MM.1S (cell line): ENCODE measurements at regions not wholly inside any gene's neighbourhood (a gene's known extent, or its start where the extent isn't known, plus 50 kb on each side); places are given as distances from the start of the nearest gene placed in this dataset.

ENCODE experiments used
- DNase-seq: peaks from one replicate; pipeline ENCODE4 v3.0.0-alpha.2; 2015
- H2AFZ ChIP-seq: fragments of 300-600 bp; sonication (generic); 2 replicates; pipeline ENCODE4 v1.6.0; 2016; ENCODE audit warnings: antibody characterized with exemption, low read length
- H3F3A ChIP-seq: fragments of 300-600 bp; sonication (generic); 2 replicates; pipeline ENCODE4 v1.6.1; 2016; ENCODE audit warnings: mild to moderate bottlenecking, antibody characterized with exemption, low read length, moderate library complexity, mixed read lengths; ENCODE audit not compliant: insufficient read depth
- H3K27ac ChIP-seq: fragments of 300-600 bp; sonication (generic); 2 replicates; pipeline ENCODE4 v1.5.1; 2016; ENCODE audit warnings: mild to moderate bottlenecking, low read length
- H3K27me3 ChIP-seq: fragments of 300-600 bp; sonication (generic); replicated peaks from 2 replicates; pipeline ENCODE4 v1.6.0; 2016; ENCODE audit warnings: low read length; ENCODE audit not compliant: insufficient read depth
- H3K36me3 ChIP-seq: fragments of 300-600 bp; sonication (generic); replicated peaks from 2 replicates; pipeline ENCODE4 v1.6.1; 2016; ENCODE audit warnings: mild to moderate bottlenecking, low read length, mixed read lengths; ENCODE audit not compliant: insufficient read depth
- H3K4me1 ChIP-seq: fragments of 300-600 bp; sonication (generic); 2 replicates; pipeline ENCODE4 v1.6.1; 2016; ENCODE audit warnings: low read length, mixed read lengths
- H3K4me2 ChIP-seq: fragments of 300-600 bp; sonication (generic); 2 replicates; pipeline ENCODE4 v1.6.0; 2016; ENCODE audit warnings: low read depth, low read length
- H3K4me3 ChIP-seq: fragments of 300-600 bp; sonication (generic); 2 replicates; pipeline ENCODE4 v1.5.1; 2016; ENCODE audit warnings: low read length, mixed read lengths
- H3K79me2 ChIP-seq: fragments of 300-600 bp; sonication (generic); 2 replicates; pipeline ENCODE4 v1.6.1; 2016; ENCODE audit warnings: mixed run types, low read length, mixed read lengths
- H3K9ac ChIP-seq: fragments of 300-600 bp; sonication (generic); 2 replicates; pipeline ENCODE4 v1.6.1; 2016; ENCODE audit warnings: low read length, mixed read lengths
- H3K9me2 ChIP-seq: fragments of 300-600 bp; sonication (generic); replicated peaks from 2 replicates; pipeline ENCODE4 v1.6.1; 2016; ENCODE audit warnings: mild to moderate bottlenecking, low read length, mixed read lengths; ENCODE audit not compliant: insufficient read depth
- H3K9me3 ChIP-seq: fragments of 300-600 bp; sonication (generic); replicated peaks from 2 replicates; pipeline ENCODE4 v1.6.1; 2016; ENCODE audit warnings: mild to moderate bottlenecking, low read length, mixed read lengths; ENCODE audit not compliant: insufficient read depth
- H4K20me1 ChIP-seq: fragments of 300-600 bp; sonication (generic); 2 replicates; pipeline ENCODE4 v1.6.1; 2016; ENCODE audit warnings: mild to moderate bottlenecking, low read length, moderate library complexity, mixed read lengths; ENCODE audit not compliant: insufficient read depth
- EZH2 ChIP-seq: fragments of 300-600 bp; sonication (generic); optimal IDR thresholded peaks from 2 replicates; pipeline ENCODE3; 2017; ENCODE audit warnings: low read depth, mild to moderate bottlenecking, antibody characterized with exemption, low read length, mixed read lengths
- EZH2phosphoT487 ChIP-seq: fragments of 300-600 bp; sonication (generic); IDR thresholded peaks from 2 replicates; pipeline ENCODE4 v1.6.1; 2018; ENCODE audit warnings: antibody characterized with exemption, low read length
- TF ChIP-seq, protein P1 (sequence below): fragments of 300-600 bp; sonication (generic); IDR thresholded peaks from 2 replicates; pipeline ENCODE4 v1.5.1; 2016; ENCODE audit warnings: antibody characterized with exemption, low read length, mixed read lengths

GRCh38 chr2:145090841-145091761 lies 571.2 kb upstream of the ZEB2 start:
- Histone ChIP-seq H3K4me2 (no peak overlapping the region), H3K27ac (no peak overlapping the region), H3F3A (no peaks in the 10 kb centered on the region), H2AFZ (no peak overlapping the region), H3K9me2 (no peaks in the 10 kb centered on the region), H4K20me1 (no peaks in the 10 kb centered on the region), H3K4me3 (no peak overlapping the region), H3K27me3 (no peaks in the 10 kb centered on the region), H3K4me1 (no peaks in the 10 kb centered on the region), H3K36me3 (no peaks in the 10 kb centered on the region), H3K79me2 (no peaks in the 10 kb centered on the region), H3K9ac (no peak overlapping the region), H3K9me3 (no peaks in the 10 kb centered on the region)
- no peak for DNase-seq
- no peak for TF ChIP-seq EZH2phosphoT487
- TF ChIP-seq, protein P1, sequence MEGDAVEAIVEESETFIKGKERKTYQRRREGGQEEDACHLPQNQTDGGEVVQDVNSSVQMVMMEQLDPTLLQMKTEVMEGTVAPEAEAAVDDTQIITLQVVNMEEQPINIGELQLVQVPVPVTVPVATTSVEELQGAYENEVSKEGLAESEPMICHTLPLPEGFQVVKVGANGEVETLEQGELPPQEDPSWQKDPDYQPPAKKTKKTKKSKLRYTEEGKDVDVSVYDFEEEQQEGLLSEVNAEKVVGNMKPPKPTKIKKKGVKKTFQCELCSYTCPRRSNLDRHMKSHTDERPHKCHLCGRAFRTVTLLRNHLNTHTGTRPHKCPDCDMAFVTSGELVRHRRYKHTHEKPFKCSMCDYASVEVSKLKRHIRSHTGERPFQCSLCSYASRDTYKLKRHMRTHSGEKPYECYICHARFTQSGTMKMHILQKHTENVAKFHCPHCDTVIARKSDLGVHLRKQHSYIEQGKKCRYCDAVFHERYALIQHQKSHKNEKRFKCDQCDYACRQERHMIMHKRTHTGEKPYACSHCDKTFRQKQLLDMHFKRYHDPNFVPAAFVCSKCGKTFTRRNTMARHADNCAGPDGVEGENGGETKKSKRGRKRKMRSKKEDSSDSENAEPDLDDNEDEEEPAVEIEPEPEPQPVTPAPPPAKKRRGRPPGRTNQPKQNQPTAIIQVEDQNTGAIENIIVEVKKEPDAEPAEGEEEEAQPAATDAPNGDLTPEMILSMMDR, result no peak
- no peak for TF ChIP-seq EZH2

DNA sequence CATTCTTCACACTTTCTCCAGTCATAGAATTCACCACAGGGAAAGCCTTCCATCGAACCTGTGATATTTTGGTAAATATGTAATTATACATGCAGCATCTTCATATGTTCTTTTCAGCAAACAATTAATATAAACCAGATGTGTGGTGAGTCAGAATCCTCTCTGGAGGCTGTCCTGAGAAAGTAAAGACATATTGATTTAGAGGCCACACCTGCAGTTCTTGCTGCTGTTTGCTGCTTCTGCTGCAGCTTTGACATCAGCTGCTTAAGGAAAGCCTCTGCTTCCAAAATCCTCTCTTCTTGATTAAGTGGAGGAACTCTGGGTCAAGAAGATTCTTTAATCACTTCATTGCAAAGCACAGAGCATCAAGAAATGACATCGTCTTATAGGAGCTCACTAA lies 568.8 kb upstream of the ZEB2 start:
- Histone ChIP-seq H2AFZ (no peak overlapping the region), H3F3A (no peaks in the 10 kb centered on the region), H3K4me1 (no peaks in the 10 kb centered on the region), H3K9ac (no peak overlapping the region), H3K27ac (no peak overlapping the region), H4K20me1 (no peaks in the 10 kb centered on the region), H3K4me3 (no peak overlapping the region), H3K36me3 (no peaks in the 10 kb centered on the region), H3K79me2 (no peaks in the 10 kb centered on the region), H3K4me2 (no peak overlapping the region), H3K9me3 (no peaks in the 10 kb centered on the region), H3K27me3 (no peaks in the 10 kb centered on the region), H3K9me2 (no peaks in the 10 kb centered on the region)
- no peak for TF ChIP-seq EZH2
- TF ChIP-seq EZH2phosphoT487, result no peak
- TF ChIP-seq, protein P1, result no peak
- DNase-seq, result no peak

- no peak for DNase-seq
- Histone ChIP-seq H3K9ac (no peak overlapping the region), H3K4me3 (no peak overlapping the region), H3K4me1 (no peaks in the 10 kb centered on the region), H3K4me2 (no peak overlapping the region), H4K20me1 (no peaks in the 10 kb centered on the region), H2AFZ (no peak overlapping the region), H3K27me3 (no peaks in the 10 kb centered on the region), H3K9me3 (no peaks in the 10 kb centered on the region), H3K79me2 (no peaks in the 10 kb centered on the region), H3F3A (no peaks in the 10 kb centered on the region), H3K27ac (no peak overlapping the region), H3K9me2 (no peaks in the 10 kb centered on the region), H3K36me3 (no peaks in the 10 kb centered on the region)
- TF ChIP-seq EZH2phosphoT487, result no peak
- TF ChIP-seq, protein P1, result no peak
- TF ChIP-seq EZH2, result no peak
Measured at GRCh38 chr2:145086910-145087309, 567.0 kb upstream of the ZEB2 start.
